ENCODE measurements at regions not wholly inside any gene's neighbourhood (a gene's known extent, or its start where the extent isn't known, plus 50 kb on each side); places are given as distances from the start of the nearest gene placed in this dataset.

DNA sequence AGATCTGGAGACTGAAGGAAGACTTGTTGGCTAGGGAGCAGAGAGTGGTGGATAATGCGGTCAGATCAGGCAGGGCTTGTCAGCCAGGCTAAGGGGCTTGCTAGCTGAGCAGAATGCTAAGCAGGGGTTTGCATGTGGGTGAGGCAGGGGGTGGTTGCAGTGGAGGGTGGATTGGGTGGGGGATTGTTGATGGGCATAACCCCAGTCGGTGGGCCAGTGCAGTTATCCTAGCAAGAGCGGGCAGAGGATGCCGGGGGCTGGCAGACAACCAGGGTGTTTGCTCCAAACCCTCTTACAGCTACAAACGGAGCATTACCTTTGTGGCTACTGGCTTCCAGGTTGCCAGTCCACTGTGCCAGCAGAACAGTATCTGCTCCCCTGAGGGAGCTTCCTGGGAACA, 131.5 kb upstream of the LGALSL start:
- no peaks in the 10 kb centered on the region for H3K27me3 ChIP-seq (ENCODE audit: insufficient read depth, low read depth, low read length)
- no peaks in the 10 kb centered on the region for H3K79me2 ChIP-seq (replicated peaks; ENCODE audit: insufficient read depth, low read length)
- H3K9me3 ChIP-seq (ENCODE audit: low read length): no peaks in the 10 kb centered on the region
- H2AFZ ChIP-seq (ENCODE audit: low read depth, low read length): no peak overlapping the region
- H3K36me3 ChIP-seq (ENCODE audit: insufficient read depth, low read length): no peaks in the 10 kb centered on the region
- no peaks in the 10 kb centered on the region for H3K9me2 ChIP-seq (ENCODE audit: insufficient read depth, low read length)
- H3K4me2 ChIP-seq (ENCODE audit: low read length): no peak overlapping the region
- no peak overlapping the region for H3K4me3 ChIP-seq (ENCODE audit: low read length)
- H4K20me1 ChIP-seq (ENCODE audit: insufficient read depth): no peaks in the 10 kb centered on the region
- no peak overlapping the region for H3K9ac ChIP-seq (ENCODE audit: low read length)
- no peak overlapping the region for H3K27ac ChIP-seq (ENCODE audit: low read length)
- no peaks in the 10 kb centered on the region for H3F3A ChIP-seq (ENCODE audit: insufficient read depth, low read length, poor library complexity, severe bottlenecking)
- no peak for TF ChIP-seq EZH2 (IDR thresholded peaks at IDR 0.05; ENCODE audit: borderline replicate concordance, insufficient read depth, low read length, poor library complexity, severe bottlenecking)

DNA sequence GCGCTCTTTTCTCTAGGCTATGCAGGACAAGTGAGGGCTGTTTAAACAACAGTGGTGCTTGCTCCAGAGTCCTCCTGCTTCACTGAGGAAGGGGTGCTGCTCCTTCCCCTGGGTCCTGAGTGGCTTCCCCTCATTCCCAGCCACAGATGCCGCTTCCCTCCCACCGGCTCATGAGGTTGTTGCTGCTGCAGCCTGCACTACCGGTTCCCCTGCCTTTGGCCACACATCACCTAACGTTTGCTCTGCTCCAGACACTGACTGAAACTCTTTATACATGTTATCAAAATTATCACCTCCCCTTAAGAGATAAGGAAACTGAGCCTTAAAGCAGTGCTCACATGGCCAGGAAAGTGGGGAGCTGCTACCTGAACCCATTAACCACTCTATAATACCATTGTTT, 130.8 kb upstream of the LGALSL start:
- H3K9ac ChIP-seq (ENCODE audit: low read length): no peak overlapping the region
- H3K27ac ChIP-seq (ENCODE audit: low read length): no peak overlapping the region
- no peaks in the 10 kb centered on the region for H3K9me3 ChIP-seq (ENCODE audit: low read length)
- no peak overlapping the region for H2AFZ ChIP-seq (ENCODE audit: low read depth, low read length)
- no peaks in the 10 kb centered on the region for H3K36me3 ChIP-seq (ENCODE audit: insufficient read depth, low read length)
- H3K4me3 ChIP-seq (ENCODE audit: low read length): no peak overlapping the region
- H3K4me2 ChIP-seq (ENCODE audit: low read length): no peak overlapping the region
- no peaks in the 10 kb centered on the region for H3K27me3 ChIP-seq (ENCODE audit: insufficient read depth, low read depth, low read length)
- H4K20me1 ChIP-seq (ENCODE audit: insufficient read depth): no peaks in the 10 kb centered on the region
- no peaks in the 10 kb centered on the region for H3F3A ChIP-seq (ENCODE audit: insufficient read depth, low read length, poor library complexity, severe bottlenecking)
- no peaks in the 10 kb centered on the region for H3K79me2 ChIP-seq (replicated peaks; ENCODE audit: insufficient read depth, low read length)
- no peaks in the 10 kb centered on the region for H3K9me2 ChIP-seq (ENCODE audit: insufficient read depth, low read length)
- TF ChIP-seq MXI1 (conservative IDR thresholded peaks at IDR 0.05; ENCODE audit: poor library complexity, severe bottlenecking) (no peak), SMC3 (conservative IDR thresholded peaks at IDR 0.05; ENCODE audit: poor library complexity) (no peak), EP300 (conservative IDR thresholded peaks at IDR 0.05; ENCODE audit: poor library complexity, severe bottlenecking) (no peak), TAF1 (IDR thresholded peaks at IDR 0.05; ENCODE audit: low read depth) (no peak), POLR2AphosphoS5 (IDR thresholded peaks at IDR 0.05) (no peak), CTCF (IDR thresholded peaks at IDR 0.05; ENCODE audit: poor library complexity, severe bottlenecking) (no peak), EZH2 (IDR thresholded peaks at IDR 0.05; ENCODE audit: borderline replicate concordance, insufficient read depth, low read length, poor library complexity, severe bottlenecking) (no peak), RAD21 (conservative IDR thresholded peaks at IDR 0.05) (no peak)
- TF ChIP-seq, protein P1, sequence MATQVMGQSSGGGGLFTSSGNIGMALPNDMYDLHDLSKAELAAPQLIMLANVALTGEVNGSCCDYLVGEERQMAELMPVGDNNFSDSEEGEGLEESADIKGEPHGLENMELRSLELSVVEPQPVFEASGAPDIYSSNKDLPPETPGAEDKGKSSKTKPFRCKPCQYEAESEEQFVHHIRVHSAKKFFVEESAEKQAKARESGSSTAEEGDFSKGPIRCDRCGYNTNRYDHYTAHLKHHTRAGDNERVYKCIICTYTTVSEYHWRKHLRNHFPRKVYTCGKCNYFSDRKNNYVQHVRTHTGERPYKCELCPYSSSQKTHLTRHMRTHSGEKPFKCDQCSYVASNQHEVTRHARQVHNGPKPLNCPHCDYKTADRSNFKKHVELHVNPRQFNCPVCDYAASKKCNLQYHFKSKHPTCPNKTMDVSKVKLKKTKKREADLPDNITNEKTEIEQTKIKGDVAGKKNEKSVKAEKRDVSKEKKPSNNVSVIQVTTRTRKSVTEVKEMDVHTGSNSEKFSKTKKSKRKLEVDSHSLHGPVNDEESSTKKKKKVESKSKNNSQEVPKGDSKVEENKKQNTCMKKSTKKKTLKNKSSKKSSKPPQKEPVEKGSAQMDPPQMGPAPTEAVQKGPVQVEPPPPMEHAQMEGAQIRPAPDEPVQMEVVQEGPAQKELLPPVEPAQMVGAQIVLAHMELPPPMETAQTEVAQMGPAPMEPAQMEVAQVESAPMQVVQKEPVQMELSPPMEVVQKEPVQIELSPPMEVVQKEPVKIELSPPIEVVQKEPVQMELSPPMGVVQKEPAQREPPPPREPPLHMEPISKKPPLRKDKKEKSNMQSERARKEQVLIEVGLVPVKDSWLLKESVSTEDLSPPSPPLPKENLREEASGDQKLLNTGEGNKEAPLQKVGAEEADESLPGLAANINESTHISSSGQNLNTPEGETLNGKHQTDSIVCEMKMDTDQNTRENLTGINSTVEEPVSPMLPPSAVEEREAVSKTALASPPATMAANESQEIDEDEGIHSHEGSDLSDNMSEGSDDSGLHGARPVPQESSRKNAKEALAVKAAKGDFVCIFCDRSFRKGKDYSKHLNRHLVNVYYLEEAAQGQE (IDR thresholded peaks at IDR 0.05; ENCODE audit: borderline replicate concordance): no peak
